GM12878 (cell line): ENCODE measurements at regions not wholly inside any gene's neighbourhood (a gene's known extent, or its start where the extent isn't known, plus 50 kb on each side); places are given as distances from the start of the nearest gene placed in this dataset.
"Not testable (repeated sequence)": the region's sequence is repeated elsewhere in the genome, so short reads cannot be mapped to it uniquely, and the experiment has no call there.

ENCODE experiments used
- ATAC-seq: fragments of 200-7000 bp; cut with Tn5 transposase; 3 replicates; pipeline ENCODE4 v1.9.1; 2020; ENCODE audit warnings: mild to moderate bottlenecking, moderate library complexity
- BruUV-seq: library from RNA; stranded (reverse); fragments of 400-500 nt; replicated peaks from 2 replicates; lab custom pipeline; 2021; lab: Mats Ljungman, UMichigan
- CTCF ChIA-PET: fragments of 300-600 bp; sonication (Branson Sonifier 250); formaldehyde crosslinking; extraction: SDS; loops from one replicate; lab custom pipeline; 2021; ENCODE audit warnings: inconsistent platforms; lab: Yijun Ruan, JAX
- POLR2A ChIA-PET: fragments of 350-600 bp; formaldehyde crosslinking; extraction: SDS; loops from one replicate; lab custom pipeline; 2021; ENCODE audit warnings: inconsistent platforms; lab: Charles Lee
- RAD21 ChIA-PET: fragments of 300-600 bp; sonication (Branson Sonifier 250); formaldehyde crosslinking; loops from one replicate; lab custom pipeline; 2023; ENCODE audit warnings: antibody characterized with exemption; ENCODE audit not compliant: unreplicated experiment; lab: Charles Lee
- SMC1A ChIA-PET: fragments of 300-600 bp; sonication (Branson Sonifier 250); formaldehyde crosslinking; loops from one replicate; lab custom pipeline; 2023; ENCODE audit not compliant: unreplicated experiment, uncharacterized antibody; lab: Charles Lee
- DNase-seq: peaks from one replicate; pipeline ENCODE4 v3.0.0-alpha.2; 2011; ENCODE audit warnings: low read depth, low spot score
- FAIRE-seq: peaks from 3 replicates; lab custom pipeline; 2011; peaks lifted over from hg19 to GRCh38; lab: Jason Lieb, UNC
- H2AFZ ChIP-seq: 2 replicates; pipeline ENCODE4 v1.6.0; 2011; ENCODE audit warnings: low read depth, low read length, control low read depth; ENCODE audit not compliant: control insufficient read depth
- H3K27ac ChIP-seq: 2 replicates; pipeline ENCODE4 v1.5.1; 2011; ENCODE audit warnings: control low read depth; ENCODE audit not compliant: control insufficient read depth, insufficient read depth
- H3K27me3 ChIP-seq, 2 experiments: replicated peaks in 1 of 2; 2 replicates each; pipeline versions ENCODE4 v1.6.0 to v1.6.1; 2011; ENCODE audit warnings: low read length in 1 of 2; ENCODE audit not compliant: control insufficient read depth in 2 of 2, insufficient read depth in 2 of 2
- H3K36me3 ChIP-seq, 2 experiments: 2 replicates each; pipeline ENCODE4 v1.5.1; 2011; ENCODE audit warnings: low read length in 1 of 2; ENCODE audit not compliant: control insufficient read depth in 2 of 2, insufficient read depth in 2 of 2
- H3K4me1 ChIP-seq: 2 replicates; pipeline ENCODE4 v1.6.1; 2011; ENCODE audit warnings: mild to moderate bottlenecking, low read length, moderate library complexity, mixed read lengths; ENCODE audit not compliant: control insufficient read depth, insufficient read depth
- H3K4me2 ChIP-seq: 2 replicates; pipeline ENCODE4 v1.6.0; 2011; ENCODE audit warnings: control low read depth; ENCODE audit not compliant: control insufficient read depth, insufficient read depth
- H3K4me3 ChIP-seq: fragments of 200-600 bp; sonication (generic); 2 replicates; pipeline ENCODE4 v1.5.1; 2016
- H3K79me2 ChIP-seq: 2 replicates; pipeline ENCODE4 v1.6.0; 2011; ENCODE audit warnings: low read length; ENCODE audit not compliant: control insufficient read depth, insufficient read depth
- H3K9ac ChIP-seq: 2 replicates; pipeline ENCODE4 v1.8.0; 2011; ENCODE audit warnings: low read length, control low read depth, mixed read lengths; ENCODE audit not compliant: control insufficient read depth, insufficient read depth
- H3K9me3 ChIP-seq: replicated peaks from 3 replicates; pipeline ENCODE4 v1.5.1; 2011; ENCODE audit warnings: mild to moderate bottlenecking, low read length; ENCODE audit not compliant: control insufficient read depth, insufficient read depth
- H4K20me1 ChIP-seq: 2 replicates; pipeline ENCODE4 v1.6.0; 2011; ENCODE audit not compliant: control insufficient read depth, insufficient read depth
- LARP7 ChIP-seq: fragments of 450-650 bp; IDR thresholded peaks from 2 replicates; pipeline ENCODE4 v1.6.1; 2017; ENCODE audit warnings: mild to moderate bottlenecking
- RB1 ChIP-seq: fragments of 450-650 bp; formaldehyde crosslinking; IDR thresholded peaks from 2 replicates; pipeline ENCODE4 v1.6.1; 2017; ENCODE audit warnings: mild to moderate bottlenecking, borderline replicate concordance
- RBBP5 ChIP-seq: fragments of 200-600 bp; sonication (generic); conservative IDR thresholded peaks from 2 replicates; pipeline ENCODE4 v1.6.1; 2016
- WGBS: methylation state at CpG from one replicate; pipeline ENCODE4 v1.1.6; 2016; ENCODE audit warnings: low lambda C conversion rate; ENCODE audit not compliant: insufficient replicate concordance, insufficient coverage; ENCODE audit errors: missing lambda C conversion rate; 5-methylcytosine and 5-hydroxymethylcytosine counted together
- in situ Hi-C: fragments of 300-500 bp; cut with MboI; formaldehyde crosslinking; loops from 9 replicates; pipeline ENCODE4 v1.14.3; 2018; ENCODE audit warnings: mixed read lengths
- intact Hi-C: fragments of 100-400 bp; cut with micrococcal nuclease; formaldehyde crosslinking; loops from one replicate; pipeline ENCODE4 v1.14.2; 2022; ENCODE audit not compliant: unreplicated experiment

DNA sequence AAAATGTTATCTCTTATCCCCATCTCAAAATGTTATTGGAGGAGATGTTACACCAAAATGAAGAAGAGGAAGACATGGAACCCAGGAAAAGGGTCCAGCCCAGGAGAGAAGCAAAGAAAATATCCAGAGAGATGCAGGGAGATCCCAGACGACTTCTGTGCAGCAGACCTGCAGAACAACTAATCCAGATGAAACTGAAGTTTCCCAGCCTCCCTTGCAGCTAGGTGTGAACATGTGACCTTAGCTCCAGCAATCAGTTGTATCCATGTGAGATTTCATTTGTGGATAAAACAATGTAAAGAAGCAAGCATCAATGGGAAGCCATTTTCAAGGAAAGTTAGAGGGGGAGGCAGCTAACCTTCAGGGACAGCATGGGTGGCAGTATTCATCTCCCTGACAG is 55.8 kb upstream of the NANOS1 start:
- Histone ChIP-seq H3K79me2 (no peaks in the 10 kb centered on the region), H3K4me2 (no peak overlapping the region), H2AFZ (no peak overlapping the region), H3K9ac (no peak overlapping the region), H3K4me3 (no peak overlapping the region), H3K36me3 (no peaks in the 10 kb centered on the region), H3K27me3 (peaks cover 0 to 5% of the 10 kb centered on the region in 2 experiments; a peak in 1 of 4 replicates), H3K9me3 (no peaks in the 10 kb centered on the region; the same call in 2 of the 3 replicates), H3K27ac (no peak overlapping the region), H3K4me1 (no peaks in the 10 kb centered on the region), H4K20me1 (no peaks in the 10 kb centered on the region)
- TF ChIP-seq RB1: no peak
- TF ChIP-seq LARP7: no peak
- ChIA-PET CTCF (no interaction called here), RAD21 (no interaction called here), SMC1A (interaction anchor here (0.6 to 3.7 kb wide), 3 partner anchors 57 to 258 kb away, joined by 3 to 15 read pairs (median 4); no protein-coding TSS in a partner anchor), POLR2A (no interaction called here)
- intact Hi-C loops (no loop called here), in situ Hi-C loops (no loop called here)
- ATAC-seq: no peak
- no peak for DNase-seq
- BruUV-seq: no TSS peak
- WGBS: 0% methylated on average over 1 of the region's 1 CpG
- FAIRE-seq: no peak

DNA sequence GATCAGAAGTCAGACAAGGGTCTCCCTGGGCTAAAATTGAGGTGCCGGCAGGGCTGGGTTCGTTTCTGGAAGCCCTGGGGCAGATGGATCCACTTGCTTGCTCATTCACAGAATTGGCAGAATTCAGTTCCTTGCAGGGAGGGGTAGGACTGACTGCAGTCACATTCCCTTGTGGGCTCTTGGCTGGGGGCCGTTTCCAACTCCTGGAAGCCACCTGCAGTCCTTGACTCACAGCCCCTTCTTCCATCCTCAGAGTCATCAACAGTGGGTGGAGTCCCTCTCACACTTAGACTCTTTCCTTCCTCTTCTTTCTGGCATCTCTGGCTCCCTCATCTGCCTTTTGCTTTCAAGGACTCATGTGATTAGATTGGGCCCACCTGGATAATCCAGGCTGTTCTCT is 54.6 kb upstream of the NANOS1 start:
- H2AFZ ChIP-seq: no peak overlapping the region
- ChIA-PET RAD21 (no interaction called here), CTCF (no interaction called here), POLR2A (interaction anchor here (0.7 kb wide), 1 partner anchor 160 kb away, joined by 3 read pairs; no protein-coding TSS in a partner anchor), SMC1A (interaction anchor here (1.6 kb wide), 1 partner anchor 57 kb away, joined by 6 read pairs; no protein-coding TSS in a partner anchor)
- peaks cover 0 to 5% of the 10 kb centered on the region in 2 experiments; a peak in 1 of 4 replicates for H3K27me3 ChIP-seq
- no peak for TF ChIP-seq RBBP5
- no peaks in the 10 kb centered on the region for H3K4me1 ChIP-seq
- 31% methylated on average over 3 of the region's 3 CpGs for WGBS
- no peak overlapping the region for H3K27ac ChIP-seq
- no peak overlapping the region for H3K4me3 ChIP-seq
- no peaks in the 10 kb centered on the region for H3K36me3 ChIP-seq
- FAIRE-seq: no peak
- H3K4me2 ChIP-seq: no peak overlapping the region
- no peak for ATAC-seq
- no peaks in the 10 kb centered on the region; the same call in 2 of the 3 replicates for H3K9me3 ChIP-seq
- H3K9ac ChIP-seq: no peak overlapping the region
- no peaks in the 10 kb centered on the region for H3K79me2 ChIP-seq
- intact Hi-C loops (no loop called here), in situ Hi-C loops (no loop called here)
- DNase-seq: no peak
- BruUV-seq: no TSS peak
- H4K20me1 ChIP-seq: no peaks in the 10 kb centered on the region

DNA sequence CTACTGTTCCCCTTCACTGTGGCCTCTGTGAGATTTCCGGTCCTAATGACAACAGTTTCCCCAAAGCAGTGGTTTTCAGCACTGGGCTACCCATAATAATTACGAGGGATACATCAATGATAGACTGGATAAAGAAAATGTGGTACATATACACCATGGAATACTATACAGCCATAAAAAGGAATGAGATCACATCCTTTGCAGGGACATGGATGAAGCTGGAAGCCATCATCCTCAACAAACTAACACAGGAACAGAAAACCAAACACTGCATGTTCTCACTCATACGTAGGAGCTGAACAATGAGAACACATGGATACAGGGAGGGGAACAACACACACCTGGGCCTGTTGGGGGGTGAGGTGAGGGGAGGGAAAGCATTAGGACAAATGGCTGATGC is 53.3 kb upstream of the NANOS1 start:
- in situ Hi-C loops, CTCF ChIA-PET, H3K4me3 ChIP-seq, H4K20me1 ChIP-seq, H3K9me3 ChIP-seq, POLR2A ChIA-PET, H3K4me2 ChIP-seq, DNase-seq, H2AFZ ChIP-seq, intact Hi-C loops, RAD21 ChIA-PET, H3K4me1 ChIP-seq, H3K27me3 ChIP-seq, H3K9ac ChIP-seq, ATAC-seq, H3K36me3 ChIP-seq, BruUV-seq, H3K79me2 ChIP-seq, H3K27ac ChIP-seq, FAIRE-seq: not testable (repeated sequence)
- SMC1A ChIA-PET: interaction anchor here (1.6 kb wide), 1 partner anchor 56 kb away, joined by 6 read pairs; no protein-coding TSS in a partner anchor
- WGBS: 26% methylated on average over 3 of the region's 3 CpGs
